Fibroblast of pulmonary artery (primary cell): ENCODE measurements at regions not wholly inside any gene's neighbourhood (a gene's known extent, or its start where the extent isn't known, plus 50 kb on each side); places are given as distances from the start of the nearest gene placed in this dataset.

Experiments used
- DNase-seq: peaks from one replicate; pipeline ENCODE4 v3.0.0-alpha.2; 2010; ENCODE audit warnings: low read depth
- H3K4me3 ChIP-seq: replicated peaks from 2 replicates; pipeline ENCODE4 v1.5.1; 2011; ENCODE audit warnings: low read depth, mild to moderate bottlenecking, control low read depth, low read length, moderate library complexity
- CTCF ChIP-seq: IDR thresholded peaks from 2 replicates; pipeline ENCODE4 v1.5.1; 2011; ENCODE audit warnings: mild to moderate bottlenecking, control low read depth, low read length, inconsistent platforms; ENCODE audit errors: missing control alignments

- TF ChIP-seq CTCF: no peak
- DNase-seq: no peak
- no peak overlapping the region for H3K4me3 ChIP-seq
Observed at GRCh38 chr5:167570431-167570830, 721.0 kb upstream of the WWC1 start.

GRCh38 chr5:167571824-167572223 is 719.6 kb upstream of the WWC1 start:
- DNase-seq: no peak
- no peak for TF ChIP-seq CTCF

GRCh38 chr5:167573370-167574127 is 717.9 kb upstream of the WWC1 start:
- peak; percentile 14 for TF ChIP-seq CTCF
- H3K4me3 ChIP-seq: peak overlapping the region; percentile 47
- peak; percentile 55 for DNase-seq

More at GRCh38 chr5:167571824-167572223, 719.6 kb upstream of the WWC1 start:
- H3K4me3 ChIP-seq: no peak overlapping the region

- no peak for TF ChIP-seq CTCF
- no peak for DNase-seq
- no peak overlapping the region for H3K4me3 ChIP-seq
Observed at GRCh38 chr5:167574464-167574863, 717.0 kb upstream of the WWC1 start.

GRCh38 chr5:167575330-167575729 is 716.1 kb upstream of the WWC1 start:
- H3K4me3 ChIP-seq: no peak overlapping the region
- TF ChIP-seq CTCF: no peak
- DNase-seq: no peak

- H3K4me3 ChIP-seq: no peak overlapping the region
- DNase-seq: no peak
- TF ChIP-seq CTCF: no peak
Observed at GRCh38 chr5:167576126-167576525, 715.3 kb upstream of the WWC1 start.

GRCh38 chr5:167576897-167577296 is 714.5 kb upstream of the WWC1 start:
- no peak for DNase-seq
- H3K4me3 ChIP-seq: no peak overlapping the region
- TF ChIP-seq CTCF: no peak
